ENCODE measurements at regions not wholly inside any gene's neighbourhood (a gene's known extent, or its start where the extent isn't known, plus 50 kb on each side); places are given as distances from the start of the nearest gene placed in this dataset.

DNA sequence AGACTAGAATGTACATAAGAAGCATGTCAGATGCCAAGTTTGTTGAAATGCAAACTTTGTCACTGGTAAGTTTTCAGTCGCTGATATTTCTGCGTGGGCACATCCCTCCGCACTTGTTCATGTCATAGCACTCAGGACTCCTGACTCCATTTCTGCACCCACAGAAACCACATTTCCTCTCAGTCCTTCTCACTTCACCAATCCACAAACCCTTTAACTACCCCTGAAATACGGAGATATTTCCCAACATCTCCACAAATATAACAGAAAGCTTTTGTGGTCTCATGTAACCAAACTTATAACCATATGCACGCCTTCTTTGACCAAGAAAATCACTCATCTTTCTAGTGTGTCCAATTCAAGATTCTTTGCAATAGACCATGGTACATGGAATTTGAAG is 276.9 kb upstream of the ERBB4 start:
- TF ChIP-seq, protein P1, sequence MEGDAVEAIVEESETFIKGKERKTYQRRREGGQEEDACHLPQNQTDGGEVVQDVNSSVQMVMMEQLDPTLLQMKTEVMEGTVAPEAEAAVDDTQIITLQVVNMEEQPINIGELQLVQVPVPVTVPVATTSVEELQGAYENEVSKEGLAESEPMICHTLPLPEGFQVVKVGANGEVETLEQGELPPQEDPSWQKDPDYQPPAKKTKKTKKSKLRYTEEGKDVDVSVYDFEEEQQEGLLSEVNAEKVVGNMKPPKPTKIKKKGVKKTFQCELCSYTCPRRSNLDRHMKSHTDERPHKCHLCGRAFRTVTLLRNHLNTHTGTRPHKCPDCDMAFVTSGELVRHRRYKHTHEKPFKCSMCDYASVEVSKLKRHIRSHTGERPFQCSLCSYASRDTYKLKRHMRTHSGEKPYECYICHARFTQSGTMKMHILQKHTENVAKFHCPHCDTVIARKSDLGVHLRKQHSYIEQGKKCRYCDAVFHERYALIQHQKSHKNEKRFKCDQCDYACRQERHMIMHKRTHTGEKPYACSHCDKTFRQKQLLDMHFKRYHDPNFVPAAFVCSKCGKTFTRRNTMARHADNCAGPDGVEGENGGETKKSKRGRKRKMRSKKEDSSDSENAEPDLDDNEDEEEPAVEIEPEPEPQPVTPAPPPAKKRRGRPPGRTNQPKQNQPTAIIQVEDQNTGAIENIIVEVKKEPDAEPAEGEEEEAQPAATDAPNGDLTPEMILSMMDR (IDR thresholded peaks at IDR 0.05) = no peak
- TF ChIP-seq POLR2A (IDR thresholded peaks at IDR 0.05) = no peak

Measured in lower leg skin (tissue), 3 donors.